IPS-18a (cell line): ENCODE measurements at regions not wholly inside any gene's neighbourhood (a gene's known extent, or its start where the extent isn't known, plus 50 kb on each side); places are given as distances from the start of the nearest gene placed in this dataset.
"Not testable (repeated sequence)": the region's sequence is repeated elsewhere in the genome, so short reads cannot be mapped to it uniquely, and the experiment has no call there.

Experiments
- H3K27ac ChIP-seq: one replicate; pipeline ENCODE4 v1.5.1; 2013; ENCODE audit warnings: low read length
- H3K27me3 ChIP-seq: one replicate; pipeline ENCODE4 v1.6.1; 2013; ENCODE audit warnings: mild to moderate bottlenecking, low read length; ENCODE audit not compliant: control insufficient read depth, insufficient read depth
- H3K36me3 ChIP-seq: one replicate; pipeline ENCODE4 v1.6.1; 2013; ENCODE audit warnings: low read depth, low read length; ENCODE audit not compliant: control insufficient read depth
- H3K4me1 ChIP-seq: one replicate; pipeline ENCODE4 v1.6.1; 2013; ENCODE audit warnings: low read depth, low read length; ENCODE audit not compliant: control insufficient read depth
- H3K4me3 ChIP-seq: one replicate; pipeline ENCODE4 v1.5.1; 2013; ENCODE audit warnings: low read length
- H3K9ac ChIP-seq: one replicate; pipeline ENCODE4 v1.6.1; 2013; ENCODE audit warnings: mild to moderate bottlenecking, low read length, moderate library complexity
- H3K9me3 ChIP-seq: one replicate; pipeline ENCODE4 v1.6.1; 2013; ENCODE audit warnings: low read depth, low read length; ENCODE audit not compliant: control insufficient read depth

DNA sequence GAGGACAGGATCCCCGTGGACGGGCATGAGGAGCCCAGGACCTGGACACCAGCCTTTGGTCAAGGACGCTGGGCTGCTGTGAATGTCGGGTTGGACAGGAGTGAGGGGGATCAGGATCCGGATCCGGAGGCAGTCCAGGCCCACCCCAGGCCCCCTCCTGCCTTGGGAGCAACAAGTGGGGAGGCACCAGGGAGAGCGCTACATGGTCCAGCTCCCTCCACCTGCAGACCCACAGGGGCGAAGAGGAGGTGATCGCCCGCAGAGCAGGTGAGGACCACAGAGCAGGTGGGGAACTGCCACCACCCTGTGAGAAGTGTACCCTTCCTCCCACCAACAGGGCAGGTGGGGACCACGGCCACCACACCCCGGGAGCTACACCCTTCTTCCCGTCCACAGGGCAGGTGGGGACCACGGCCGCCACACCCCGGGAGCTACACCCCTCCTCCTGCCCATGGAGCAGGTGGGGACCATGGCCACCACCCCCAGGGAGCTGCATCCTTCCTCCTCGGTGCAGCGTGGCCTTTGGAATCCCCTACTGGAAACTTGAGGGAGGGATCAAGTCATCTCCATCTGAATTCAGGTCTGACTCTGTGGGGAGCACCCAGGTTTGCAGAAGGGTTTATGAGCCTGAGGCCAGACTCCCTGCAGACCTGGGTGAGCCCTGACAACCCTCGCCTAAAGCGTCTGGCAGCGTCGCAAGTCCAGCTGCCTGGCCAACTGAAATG lies 141.0 kb downstream of the BRD1 start:
- no peak overlapping the region for H3K4me3 ChIP-seq
- no peaks in the 10 kb centered on the region for H3K36me3 ChIP-seq
- H3K9ac ChIP-seq, result no peak overlapping the region
- no peaks in the 10 kb centered on the region for H3K9me3 ChIP-seq
- H3K4me1 ChIP-seq, result no peaks in the 10 kb centered on the region
- no peaks in the 10 kb centered on the region for H3K27me3 ChIP-seq
- H3K27ac ChIP-seq, result no peak overlapping the region

DNA sequence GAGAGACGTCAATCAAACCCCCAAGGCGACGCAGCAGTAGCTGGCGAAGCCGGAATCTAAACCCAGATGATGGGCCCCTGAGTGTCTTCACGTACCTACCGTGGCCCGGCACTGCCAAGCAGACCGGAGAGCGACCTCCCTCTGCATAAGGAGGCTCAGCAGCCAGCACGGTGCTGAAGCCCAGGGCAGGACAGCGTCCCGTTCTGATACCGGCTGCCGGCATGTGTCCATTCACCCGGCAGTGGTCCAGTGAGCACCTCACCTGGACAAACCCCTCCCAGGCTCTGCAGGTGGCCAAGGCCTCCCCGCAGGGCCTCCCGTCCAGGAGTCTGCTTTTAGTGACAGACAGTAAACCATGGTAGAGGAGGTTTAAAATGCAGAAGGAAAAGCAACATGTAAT lies 142.0 kb downstream of the BRD1 start:
- no peaks in the 10 kb centered on the region for H3K27me3 ChIP-seq
- no peak overlapping the region for H3K27ac ChIP-seq

DNA sequence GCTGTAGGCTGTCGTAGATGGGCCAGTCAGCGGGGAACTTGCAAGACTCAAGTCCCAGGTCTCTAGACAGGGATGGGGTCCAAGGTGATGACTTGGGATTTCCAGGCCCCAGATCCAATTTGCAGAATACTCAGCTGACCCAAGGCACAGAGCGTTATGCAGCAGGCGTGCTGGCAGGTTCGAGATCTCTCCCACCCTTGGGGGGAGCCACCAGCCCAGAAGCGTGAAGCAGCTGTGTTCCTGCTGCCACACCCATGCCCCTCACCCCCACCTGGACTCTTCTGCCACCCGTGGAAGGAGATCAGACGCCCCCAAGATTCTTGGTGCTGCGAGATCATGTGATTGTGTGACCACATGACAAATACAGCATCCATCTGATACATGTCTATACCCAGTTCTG lies 142.6 kb downstream of the BRD1 start:
- H3K27me3 ChIP-seq, result no peaks in the 10 kb centered on the region
- no peak overlapping the region for H3K9ac ChIP-seq
- no peaks in the 10 kb centered on the region for H3K9me3 ChIP-seq
- H3K4me1 ChIP-seq, result no peaks in the 10 kb centered on the region
- H3K4me3 ChIP-seq, result no peak overlapping the region
- no peak overlapping the region for H3K27ac ChIP-seq
- no peaks in the 10 kb centered on the region for H3K36me3 ChIP-seq

More for the DNA sequence above, 142.0 kb downstream of the BRD1 start:
- Histone ChIP-seq H3K4me3 (no peak overlapping the region), H3K36me3 (no peaks in the 10 kb centered on the region), H3K4me1 (no peaks in the 10 kb centered on the region), H3K9me3 (no peaks in the 10 kb centered on the region), H3K9ac (no peak overlapping the region)

DNA sequence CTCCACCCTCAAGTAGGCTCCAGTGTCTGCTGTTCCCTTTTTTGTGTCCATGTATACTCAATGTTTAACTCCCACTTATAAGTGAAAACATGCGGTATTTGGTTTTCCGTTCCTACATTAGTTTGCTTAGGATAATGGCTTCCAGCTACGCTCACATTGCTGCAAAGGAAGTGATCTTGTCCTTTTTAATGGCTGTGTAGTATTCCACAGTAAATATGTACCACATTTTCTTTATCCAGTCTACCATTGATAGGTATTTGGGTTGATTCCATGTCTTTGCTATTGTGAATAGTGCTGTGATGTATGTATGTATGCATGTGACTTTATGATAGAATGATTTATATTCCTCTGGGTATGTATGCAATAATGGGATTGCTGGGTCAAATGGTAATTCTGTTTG lies 144.6 kb downstream of the BRD1 start:
- Histone ChIP-seq H3K27me3 (no peaks in the 10 kb centered on the region), H3K9me3 (no peaks in the 10 kb centered on the region), H3K36me3 (no peaks in the 10 kb centered on the region), H3K4me3 (no peak overlapping the region), H3K27ac (no peak overlapping the region), H3K9ac (no peak overlapping the region), H3K4me1 (no peaks in the 10 kb centered on the region)

DNA sequence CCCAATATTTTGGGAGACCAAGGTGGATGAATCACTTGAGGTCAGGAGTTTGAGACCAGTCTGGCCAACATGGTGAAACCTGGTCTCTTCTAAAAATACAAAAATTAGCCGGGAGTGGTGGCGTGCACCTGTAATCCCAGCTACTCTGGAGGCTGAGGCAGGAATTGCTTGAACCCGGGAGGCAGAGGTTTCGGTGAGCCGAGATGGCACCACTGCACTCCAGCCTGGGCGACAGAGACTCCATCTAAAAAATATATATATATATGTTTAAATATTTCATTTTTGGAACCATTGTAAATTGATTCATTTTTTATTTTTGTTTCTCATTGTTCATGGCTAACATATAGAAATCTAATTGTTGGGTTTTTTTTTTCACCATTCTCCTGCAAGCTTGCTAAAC lies 146.9 kb downstream of the BRD1 start:
- not testable (repeated sequence) for H3K9ac ChIP-seq, H3K4me1 ChIP-seq, H3K9me3 ChIP-seq, H3K36me3 ChIP-seq, H3K27me3 ChIP-seq, H3K27ac ChIP-seq, H3K4me3 ChIP-seq

DNA sequence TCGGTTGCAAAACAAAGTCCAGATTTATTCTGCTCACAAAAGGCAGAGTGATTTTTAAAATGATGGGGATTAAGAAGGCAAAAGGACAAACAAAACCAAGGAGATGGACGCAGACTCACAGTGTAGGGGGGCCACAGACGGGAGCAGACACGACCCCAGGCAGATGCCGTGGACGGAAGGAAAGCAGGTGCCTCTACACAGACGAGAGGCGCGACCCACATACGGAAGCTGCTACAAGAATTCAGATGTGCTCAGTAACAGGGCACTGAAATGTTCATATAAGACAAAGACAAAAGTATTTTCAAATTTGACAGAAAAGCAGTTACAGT lies 148.9 kb downstream of the BRD1 start:
- Histone ChIP-seq H3K36me3 (no peaks in the 10 kb centered on the region), H3K4me1 (no peaks in the 10 kb centered on the region), H3K27me3 (peaks cover 4% of the 10 kb centered on the region), H3K9me3 (no peaks in the 10 kb centered on the region), H3K9ac (no peak overlapping the region), H3K4me3 (no peak overlapping the region), H3K27ac (no peak overlapping the region)

DNA sequence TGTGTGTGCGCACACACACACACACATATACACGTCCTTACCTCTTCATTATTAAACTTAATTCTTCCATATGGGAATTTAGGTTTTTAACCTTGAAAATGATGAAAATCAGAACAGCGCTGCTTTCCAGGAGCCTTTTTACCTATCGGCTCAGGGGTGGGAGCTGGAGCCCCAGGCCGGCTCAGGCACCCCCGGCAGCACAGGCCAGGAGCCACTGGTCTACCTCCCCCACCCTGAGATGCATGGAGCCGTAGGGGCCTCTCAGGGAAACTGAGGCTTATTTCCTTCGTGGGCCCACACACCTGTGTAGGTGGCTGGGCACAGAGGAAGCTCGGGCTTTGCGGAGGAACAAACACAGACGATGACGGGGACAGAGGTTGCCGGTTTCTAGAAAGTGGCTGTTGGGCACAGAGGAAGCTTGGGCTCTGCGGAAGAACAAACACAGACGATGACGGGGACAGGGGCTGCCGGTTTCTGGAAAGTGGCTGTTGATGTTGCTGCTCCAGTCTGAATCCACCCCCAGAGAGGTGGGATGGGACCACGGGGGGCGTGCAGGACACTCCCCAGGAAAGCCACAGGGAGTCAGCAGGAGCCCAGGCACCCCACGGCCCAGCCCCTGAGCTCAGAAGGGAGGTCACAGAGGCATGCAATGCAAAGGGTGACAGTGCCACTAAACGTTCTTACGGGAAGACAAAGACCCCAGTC lies 149.4 kb downstream of the BRD1 start:
- H3K9me3 ChIP-seq, result no peaks in the 10 kb centered on the region
- H3K9ac ChIP-seq, result no peak overlapping the region
- no peak overlapping the region for H3K27ac ChIP-seq
- no peak overlapping the region for H3K4me3 ChIP-seq
- H3K36me3 ChIP-seq, result no peaks in the 10 kb centered on the region
- H3K27me3 ChIP-seq, result peaks cover 7% of the 10 kb centered on the region
- H3K4me1 ChIP-seq, result no peaks in the 10 kb centered on the region

DNA sequence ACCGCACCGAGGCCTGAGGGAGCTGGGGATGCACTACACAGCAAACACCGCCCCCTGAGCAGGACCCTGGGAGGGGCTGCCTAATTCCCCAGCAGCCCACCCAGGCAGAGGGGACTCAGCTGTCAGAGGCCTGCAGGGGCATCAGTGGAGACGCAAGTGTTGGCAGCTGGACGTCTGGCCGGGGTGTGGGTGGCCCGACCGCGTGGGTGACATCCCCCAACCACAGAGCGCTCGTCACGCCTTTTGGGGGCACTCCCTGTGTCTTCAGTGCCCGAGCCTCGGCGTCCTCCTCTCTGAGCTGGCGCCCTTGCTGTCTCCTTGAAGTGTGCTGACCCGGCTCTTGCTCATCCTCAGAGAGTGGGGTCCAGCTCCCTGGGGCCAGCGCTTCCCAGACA lies 150.2 kb downstream of the BRD1 start:
- Histone ChIP-seq H3K27me3 (peaks cover 15% of the 10 kb centered on the region), H3K27ac (no peak overlapping the region), H3K36me3 (no peaks in the 10 kb centered on the region), H3K4me1 (no peaks in the 10 kb centered on the region), H3K9me3 (no peaks in the 10 kb centered on the region), H3K9ac (no peak overlapping the region), H3K4me3 (no peak overlapping the region)

DNA sequence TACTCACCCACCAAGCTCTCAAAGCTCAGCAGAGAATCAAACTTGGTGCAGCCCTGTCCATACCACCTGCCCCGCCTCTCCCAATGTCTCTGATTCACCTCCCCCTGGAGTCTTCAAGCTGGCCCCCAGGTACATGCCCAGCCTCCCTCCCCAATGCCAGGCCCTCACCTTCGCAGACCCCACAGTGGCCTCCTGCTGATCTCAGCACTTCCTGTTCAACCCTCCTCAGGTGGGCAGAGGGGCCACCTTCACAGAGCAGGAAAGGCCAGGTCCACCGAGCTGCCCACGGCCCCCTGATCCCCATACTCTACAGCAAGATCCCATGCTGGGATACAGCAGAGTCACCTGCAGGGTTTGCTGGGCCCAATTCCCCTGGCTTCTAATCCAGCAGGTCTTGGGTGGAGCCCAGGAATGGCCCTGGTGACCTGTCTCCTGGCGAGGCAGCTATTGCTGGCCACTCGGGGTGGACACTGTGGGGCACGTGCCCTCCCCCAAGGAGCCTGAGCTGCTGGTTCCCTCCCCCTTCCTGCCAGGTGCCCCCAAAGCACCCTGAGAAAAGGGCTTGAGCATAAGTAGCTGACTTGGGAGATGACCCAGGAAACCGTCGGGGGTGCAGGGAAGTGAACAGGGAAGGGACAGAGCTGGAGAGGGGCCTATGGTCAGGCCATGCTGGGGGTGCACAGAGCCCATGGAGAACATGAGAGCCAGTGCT lies 150.7 kb downstream of the BRD1 start:
- Histone ChIP-seq H3K9me3 (no peaks in the 10 kb centered on the region), H3K4me1 (peaks cover 1% of the 10 kb centered on the region), H3K27me3 (peaks cover 20% of the 10 kb centered on the region), H3K36me3 (no peaks in the 10 kb centered on the region), H3K27ac (no peak overlapping the region), H3K4me3 (no peak overlapping the region), H3K9ac (no peak overlapping the region)

DNA sequence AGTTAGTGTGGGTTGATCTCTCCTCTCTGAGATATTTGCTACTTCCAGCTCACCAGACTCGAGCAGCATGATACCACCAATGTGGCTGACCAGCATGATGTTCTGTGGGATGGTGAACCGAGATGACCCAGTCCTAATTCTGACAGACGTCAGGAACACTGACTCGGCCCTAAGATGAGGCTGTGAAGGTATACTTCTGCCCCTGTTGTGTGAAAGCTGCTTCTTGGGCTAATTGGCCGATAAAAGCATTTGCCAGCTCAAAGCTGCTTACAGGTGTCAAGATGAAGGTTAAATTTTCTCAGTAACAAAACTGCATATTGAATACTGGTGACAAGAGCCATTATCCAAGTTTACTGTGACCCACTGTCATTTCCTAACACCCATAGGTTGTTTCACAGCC lies 151.4 kb downstream of the BRD1 start:
- no peaks in the 10 kb centered on the region for H3K36me3 ChIP-seq
- no peak overlapping the region for H3K27ac ChIP-seq
- peaks cover 8% of the 10 kb centered on the region for H3K4me1 ChIP-seq
- no peak overlapping the region for H3K4me3 ChIP-seq
- H3K9me3 ChIP-seq, result no peaks in the 10 kb centered on the region
- no peak overlapping the region for H3K9ac ChIP-seq
- H3K27me3 ChIP-seq, result peaks cover 27% of the 10 kb centered on the region

DNA sequence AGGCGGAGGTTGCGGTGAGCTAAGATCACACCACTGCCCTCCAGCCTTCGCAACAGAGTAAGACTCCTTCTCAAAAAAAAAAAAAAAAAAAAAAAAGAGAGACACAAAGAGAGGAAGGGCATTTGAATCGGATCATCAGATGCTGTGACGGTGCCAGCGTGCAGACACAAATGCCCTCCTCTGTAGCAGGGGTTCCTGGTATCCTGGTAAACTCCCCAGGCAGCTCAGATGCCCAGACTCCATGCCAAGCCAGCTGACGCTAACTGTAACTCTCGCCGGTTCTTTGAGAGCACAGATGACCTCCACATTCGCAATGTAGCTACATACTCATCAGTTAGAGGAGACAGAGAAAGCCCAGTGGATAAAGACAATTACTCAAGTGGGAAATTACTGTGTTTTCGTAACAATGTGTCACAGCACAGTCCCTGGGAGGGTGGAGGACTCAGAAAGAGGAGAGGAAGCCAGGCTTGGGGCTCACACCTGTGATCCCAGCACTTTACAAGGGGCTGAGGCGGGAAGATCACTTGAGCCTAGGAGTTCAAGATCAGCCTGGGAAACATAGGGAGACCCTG lies 153.1 kb downstream of the BRD1 start:
- H3K27me3 ChIP-seq, result peaks cover 43% of the 10 kb centered on the region
- H3K27ac ChIP-seq, result no peak overlapping the region
- no peaks in the 10 kb centered on the region for H3K36me3 ChIP-seq
- H3K4me1 ChIP-seq, result peaks cover 8% of the 10 kb centered on the region
- H3K4me3 ChIP-seq, result no peak overlapping the region
- H3K9me3 ChIP-seq, result no peaks in the 10 kb centered on the region
- H3K9ac ChIP-seq, result no peak overlapping the region
